ENCODE measurements at regions not wholly inside any gene's neighbourhood (a gene's known extent, or its start where the extent isn't known, plus 50 kb on each side); places are given as distances from the start of the nearest gene placed in this dataset.

GRCh38 chr10:78441694-78442093, 408.0 kb downstream of the RPS24 start:
- ChIA-PET RAD21 (ENCODE audit: low non-redundant PET in 1 of 2, low total read pairs in 2 of 2, uncharacterized antibody in 2 of 2, unreplicated experiment in 2 of 2) (no interaction called here), POLR2A (no interaction called here), CTCF (no interaction called here)
- Histone ChIP-seq H3K9me2 (ENCODE audit: insufficient read depth) (no peaks in the 10 kb centered on the region), H3K4me1 (ENCODE audit: control insufficient read depth in 1 of 2, insufficient read depth in 2 of 2, low read length in 2 of 2) (no peaks in the 10 kb centered on the region), H3K9ac (ENCODE audit: low read length) (no peak overlapping the region), H3K36me3 (ENCODE audit: control insufficient read depth in 1 of 2, insufficient read depth in 2 of 2, low read length in 2 of 2) (no peaks in the 10 kb centered on the region), H2AFZ (ENCODE audit: low read depth, low read length, poor library complexity, severe bottlenecking) (no peak overlapping the region), H3K27ac (ENCODE audit: low read depth, low read length) (no peak overlapping the region), H3K79me2 (ENCODE audit: insufficient read depth, low read length) (no peaks in the 10 kb centered on the region), H4K20me1 (ENCODE audit: insufficient read depth) (no peaks in the 10 kb centered on the region), H3K9me3 (ENCODE audit: control insufficient read depth in 1 of 2, insufficient read depth in 1 of 2, low read depth in 1 of 2, low read length in 2 of 2) (no peaks in the 10 kb centered on the region), H3K27me3 (ENCODE audit: insufficient read depth, low read length) (no peaks in the 10 kb centered on the region), H3K4me2 (ENCODE audit: low read length) (no peak overlapping the region), H3K4me3 (replicated peaks in 1 of 2; ENCODE audit: low read depth in 1 of 2, low read length in 2 of 2) (no peak overlapping the region)
- DNase-seq (ENCODE audit: low read depth, low spot score) (no peak), ATAC-seq (no peak)
- BruUV-seq (replicated peaks), result no TSS peak
- TF ChIP-seq SIN3A (IDR thresholded peaks at IDR 0.05; ENCODE audit: low read depth), result no peak
- TF ChIP-seq, protein P1, sequence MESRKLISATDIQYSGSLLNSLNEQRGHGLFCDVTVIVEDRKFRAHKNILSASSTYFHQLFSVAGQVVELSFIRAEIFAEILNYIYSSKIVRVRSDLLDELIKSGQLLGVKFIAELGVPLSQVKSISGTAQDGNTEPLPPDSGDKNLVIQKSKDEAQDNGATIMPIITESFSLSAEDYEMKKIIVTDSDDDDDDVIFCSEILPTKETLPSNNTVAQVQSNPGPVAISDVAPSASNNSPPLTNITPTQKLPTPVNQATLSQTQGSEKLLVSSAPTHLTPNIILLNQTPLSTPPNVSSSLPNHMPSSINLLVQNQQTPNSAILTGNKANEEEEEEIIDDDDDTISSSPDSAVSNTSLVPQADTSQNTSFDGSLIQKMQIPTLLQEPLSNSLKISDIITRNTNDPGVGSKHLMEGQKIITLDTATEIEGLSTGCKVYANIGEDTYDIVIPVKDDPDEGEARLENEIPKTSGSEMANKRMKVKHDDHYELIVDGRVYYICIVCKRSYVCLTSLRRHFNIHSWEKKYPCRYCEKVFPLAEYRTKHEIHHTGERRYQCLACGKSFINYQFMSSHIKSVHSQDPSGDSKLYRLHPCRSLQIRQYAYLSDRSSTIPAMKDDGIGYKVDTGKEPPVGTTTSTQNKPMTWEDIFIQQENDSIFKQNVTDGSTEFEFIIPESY (IDR thresholded peaks at IDR 0.05; ENCODE audit: extremely low read depth, insufficient replicate concordance, low read length), result no peak
- no peak for TF ChIP-seq CEBPB (IDR thresholded peaks at IDR 0.05; ENCODE audit: low read depth)
- no peak for TF ChIP-seq POLR2A (IDR thresholded peaks at IDR 0.05; ENCODE audit: borderline replicate concordance, extremely low read depth, insufficient read depth, insufficient read length)
- no peak for TF ChIP-seq ZFX (IDR thresholded peaks at IDR 0.05)
- TF ChIP-seq, protein P2, sequence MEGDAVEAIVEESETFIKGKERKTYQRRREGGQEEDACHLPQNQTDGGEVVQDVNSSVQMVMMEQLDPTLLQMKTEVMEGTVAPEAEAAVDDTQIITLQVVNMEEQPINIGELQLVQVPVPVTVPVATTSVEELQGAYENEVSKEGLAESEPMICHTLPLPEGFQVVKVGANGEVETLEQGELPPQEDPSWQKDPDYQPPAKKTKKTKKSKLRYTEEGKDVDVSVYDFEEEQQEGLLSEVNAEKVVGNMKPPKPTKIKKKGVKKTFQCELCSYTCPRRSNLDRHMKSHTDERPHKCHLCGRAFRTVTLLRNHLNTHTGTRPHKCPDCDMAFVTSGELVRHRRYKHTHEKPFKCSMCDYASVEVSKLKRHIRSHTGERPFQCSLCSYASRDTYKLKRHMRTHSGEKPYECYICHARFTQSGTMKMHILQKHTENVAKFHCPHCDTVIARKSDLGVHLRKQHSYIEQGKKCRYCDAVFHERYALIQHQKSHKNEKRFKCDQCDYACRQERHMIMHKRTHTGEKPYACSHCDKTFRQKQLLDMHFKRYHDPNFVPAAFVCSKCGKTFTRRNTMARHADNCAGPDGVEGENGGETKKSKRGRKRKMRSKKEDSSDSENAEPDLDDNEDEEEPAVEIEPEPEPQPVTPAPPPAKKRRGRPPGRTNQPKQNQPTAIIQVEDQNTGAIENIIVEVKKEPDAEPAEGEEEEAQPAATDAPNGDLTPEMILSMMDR (IDR thresholded peaks at IDR 0.05 in 2 of 3, conservative IDR thresholded peaks at IDR 0.05 in 1 of 3; ENCODE audit: borderline replicate concordance in 1 of 3, insufficient read depth in 1 of 3, low read depth in 2 of 3, low read length in 2 of 3), result no peak
- no peak for TF ChIP-seq SP1 (IDR thresholded peaks at IDR 0.05; ENCODE audit: low read depth)
- TF ChIP-seq ZNF274 (IDR thresholded peaks at IDR 0.05; ENCODE audit: low read depth, low read length), result no peak
- TF ChIP-seq YY1 (IDR thresholded peaks at IDR 0.05; ENCODE audit: extremely low read depth, insufficient replicate concordance, low read depth, low read length), result no peak
- intact Hi-C loops (cut with micrococcal nuclease), result no loop called here

Measured in HCT116 (cell line).